Sigmoid colon (tissue), 6 donors: ENCODE measurements at regions not wholly inside any gene's neighbourhood (a gene's known extent, or its start where the extent isn't known, plus 50 kb on each side); places are given as distances from the start of the nearest gene placed in this dataset.
"Not testable (repeated sequence)": the region's sequence is repeated elsewhere in the genome, so short reads cannot be mapped to it uniquely, and the experiment has no call there.

Experiments used
- DNase-seq: peaks from one replicate; pipeline ENCODE4 v3.0.0-alpha.2; 2019
- H3K27ac ChIP-seq, 4 donors: fragments of 200-600 bp; sonication (generic); one replicate each; pipeline ENCODE4 v1.5.1; 2016 to 2019; ENCODE audit warnings: mild to moderate bottlenecking in 1 of 4
- H3K27me3 ChIP-seq, 3 donors: fragments of 200-600 bp; sonication (generic); one replicate each; pipeline ENCODE4 v1.5.1; 2019; ENCODE audit warnings: mild to moderate bottlenecking in 1 of 3
- H3K36me3 ChIP-seq, 4 donors: fragments of 200-600 bp; sonication (generic); one replicate each; pipeline ENCODE4 v1.5.1; 2016 to 2019
- H3K4me1 ChIP-seq, 4 donors: fragments of 200-600 bp; sonication (generic); one replicate each; pipeline ENCODE4 v1.5.1; 2017 to 2019
- H3K4me3 ChIP-seq, 4 donors: fragments of 200-600 bp; sonication (generic); one replicate each; pipeline ENCODE4 v1.5.1; 2017 to 2019; ENCODE audit warnings: mild to moderate bottlenecking in 2 of 4, moderate library complexity in 1 of 4
- H3K9me3 ChIP-seq, 4 donors: fragments of 200-600 bp in 3 of 4; sonication (generic) in 3 of 4; one replicate each; pipeline versions ENCODE4 v1.5.1 to v1.6.1; 2013 to 2019
- EP300 ChIP-seq, 4 donors: sonication (generic); formaldehyde crosslinking; IDR thresholded peaks; one replicate each; pipeline ENCODE4 v1.6.1; 2017; ENCODE audit warnings: antibody characterized with exemption in 4 of 4
- POLR2A ChIP-seq, 2 donors: fragments of 450-650 bp; IDR thresholded peaks; one replicate each; pipeline ENCODE4 v1.6.1; 2016; ENCODE audit warnings: antibody characterized with exemption in 2 of 2, mild to moderate bottlenecking in 2 of 2, moderate library complexity in 2 of 2
- POLR2AphosphoS5 ChIP-seq, 4 donors: sonication (generic); formaldehyde crosslinking; IDR thresholded peaks; one replicate each; pipeline ENCODE4 v1.6.1; 2017; ENCODE audit warnings: antibody characterized with exemption in 4 of 4
- WGBS, 2 donors: extraction: QIAGEN DNeasy Blood & Tissue Kit; methylation state at CpG; one replicate each; pipeline ENCODE4 v1.1.7; 2013; 5-methylcytosine and 5-hydroxymethylcytosine counted together
- intact Hi-C: fragments of 100-400 bp; cut with DNase I; formaldehyde crosslinking; loops from one replicate; pipeline ENCODE4 v1.15.1; 2023
- TF ChIP-seq, protein P1 (sequence below), 4 experiments: fragments of 450-650 bp in 3 of 4; fragments of 200-600 bp in 1 of 4; IDR thresholded peaks; one replicate each; pipeline ENCODE4 v1.5.1; 2016 to 2019; ENCODE audit warnings: antibody characterized with exemption in 4 of 4, mild to moderate bottlenecking in 3 of 4, moderate library complexity in 2 of 4
- donor health status: healthy with polysubstance abuse.
- donor health status: healthy.

- no peak overlapping the region for H3K27ac ChIP-seq
- H3K4me1 ChIP-seq, result no peaks in the 10 kb centered on the region
- H3K4me3 ChIP-seq, result no peak overlapping the region
- H3K9me3 ChIP-seq, result no peaks in the 10 kb centered on the region
- 82 to 84% methylated on average over 4 of the region's 4 CpGs for WGBS, 2 donors
- DNase-seq, result no peak
- intact Hi-C loops, result no loop called here
- H3K36me3 ChIP-seq, result no peaks in the 10 kb centered on the region
- no peak for TF ChIP-seq POLR2A (IDR thresholded peaks at IDR 0.05)
- no peak for TF ChIP-seq EP300 (IDR thresholded peaks at IDR 0.05)
- TF ChIP-seq, protein P1, sequence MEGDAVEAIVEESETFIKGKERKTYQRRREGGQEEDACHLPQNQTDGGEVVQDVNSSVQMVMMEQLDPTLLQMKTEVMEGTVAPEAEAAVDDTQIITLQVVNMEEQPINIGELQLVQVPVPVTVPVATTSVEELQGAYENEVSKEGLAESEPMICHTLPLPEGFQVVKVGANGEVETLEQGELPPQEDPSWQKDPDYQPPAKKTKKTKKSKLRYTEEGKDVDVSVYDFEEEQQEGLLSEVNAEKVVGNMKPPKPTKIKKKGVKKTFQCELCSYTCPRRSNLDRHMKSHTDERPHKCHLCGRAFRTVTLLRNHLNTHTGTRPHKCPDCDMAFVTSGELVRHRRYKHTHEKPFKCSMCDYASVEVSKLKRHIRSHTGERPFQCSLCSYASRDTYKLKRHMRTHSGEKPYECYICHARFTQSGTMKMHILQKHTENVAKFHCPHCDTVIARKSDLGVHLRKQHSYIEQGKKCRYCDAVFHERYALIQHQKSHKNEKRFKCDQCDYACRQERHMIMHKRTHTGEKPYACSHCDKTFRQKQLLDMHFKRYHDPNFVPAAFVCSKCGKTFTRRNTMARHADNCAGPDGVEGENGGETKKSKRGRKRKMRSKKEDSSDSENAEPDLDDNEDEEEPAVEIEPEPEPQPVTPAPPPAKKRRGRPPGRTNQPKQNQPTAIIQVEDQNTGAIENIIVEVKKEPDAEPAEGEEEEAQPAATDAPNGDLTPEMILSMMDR (IDR thresholded peaks at IDR 0.05), result no peak
- TF ChIP-seq POLR2AphosphoS5 (IDR thresholded peaks at IDR 0.05), result no peak
- H3K27me3 ChIP-seq, result no peaks in the 10 kb centered on the region
Observed at GRCh38 chr11:92607969-92608722, 361.3 kb upstream of the MTNR1B start.

DNA sequence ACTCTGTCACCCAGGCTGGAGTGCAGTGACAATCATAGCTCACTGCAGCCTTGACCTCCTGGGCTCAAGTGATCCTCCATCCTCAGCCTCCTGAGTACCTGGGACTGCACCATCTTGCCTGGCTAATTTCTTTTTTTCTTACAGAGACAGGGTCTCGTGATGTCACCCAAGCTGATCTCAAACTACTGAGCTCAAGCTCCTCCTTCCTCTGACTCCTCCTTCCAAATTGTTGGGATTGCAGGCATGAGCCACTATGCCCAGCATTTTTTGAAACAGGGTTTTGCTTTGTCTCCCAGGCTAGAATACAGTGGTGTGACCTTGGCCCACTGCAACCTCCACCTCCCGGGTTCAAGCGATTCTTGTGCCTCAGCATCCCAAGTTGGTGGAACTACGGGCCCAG, 358.3 kb upstream of the MTNR1B start:
- TF ChIP-seq POLR2A (IDR thresholded peaks at IDR 0.05) (no peak), EP300 (IDR thresholded peaks at IDR 0.05) (no peak), POLR2AphosphoS5 (IDR thresholded peaks at IDR 0.05) (no peak)
- TF ChIP-seq, protein P1 (IDR thresholded peaks at IDR 0.05), result no peak
- no peak overlapping the region for H3K27ac ChIP-seq
- WGBS, 2 donors, result 93 to 95% methylated on average over 4 of the region's 4 CpGs
- no peaks in the 10 kb centered on the region for H3K4me1 ChIP-seq
- H3K4me3 ChIP-seq, result no peak overlapping the region
- intact Hi-C loops, result no loop called here
- no peaks in the 10 kb centered on the region for H3K36me3 ChIP-seq
- DNase-seq, result no peak
- H3K27me3 ChIP-seq, result no peaks in the 10 kb centered on the region
- H3K9me3 ChIP-seq, result no peaks in the 10 kb centered on the region

DNA sequence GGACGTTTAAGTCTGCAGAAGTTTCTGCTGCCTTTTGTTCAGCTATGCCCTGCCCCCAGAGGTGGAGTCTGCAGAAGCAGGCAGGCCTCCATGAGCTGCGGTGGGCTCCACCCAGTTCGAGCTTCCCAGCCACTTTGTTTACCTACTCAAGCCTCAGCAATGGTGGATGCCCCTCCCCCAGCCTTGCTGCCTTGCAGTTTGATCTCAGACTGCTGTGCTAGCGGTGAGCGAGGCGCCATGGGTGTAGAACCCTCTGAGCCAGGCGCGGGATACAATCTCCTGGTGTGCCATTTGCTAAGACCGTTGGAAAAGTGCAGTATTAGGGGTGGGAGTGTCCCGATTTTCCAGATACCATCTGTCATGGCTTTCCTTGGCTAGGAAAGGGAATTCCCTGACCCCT, 351.4 kb upstream of the MTNR1B start:
- H3K4me3 ChIP-seq, H3K36me3 ChIP-seq, H3K9me3 ChIP-seq, DNase-seq, intact Hi-C loops, H3K27me3 ChIP-seq, H3K27ac ChIP-seq, H3K4me1 ChIP-seq: not testable (repeated sequence)
- 84 to 93% methylated on average over 10 of the region's 10 CpGs for WGBS, 2 donors

- no peak for DNase-seq
- intact Hi-C loops, result no loop called here
- no peaks in the 10 kb centered on the region for H3K4me1 ChIP-seq
- no peak overlapping the region for H3K4me3 ChIP-seq
- H3K27me3 ChIP-seq, result no peaks in the 10 kb centered on the region
- no peaks in the 10 kb centered on the region for H3K9me3 ChIP-seq
- WGBS, 2 donors, result 81 to 86% methylated on average over 1 of the region's 1 CpG
- TF ChIP-seq EP300 (IDR thresholded peaks at IDR 0.05) (no peak), POLR2A (IDR thresholded peaks at IDR 0.05) (no peak), POLR2AphosphoS5 (IDR thresholded peaks at IDR 0.05) (no peak)
- TF ChIP-seq, protein P1 (IDR thresholded peaks at IDR 0.05), result no peak
- no peaks in the 10 kb centered on the region for H3K36me3 ChIP-seq
- H3K27ac ChIP-seq, result no peak overlapping the region
Observed at GRCh38 chr11:92623055-92623454, 346.4 kb upstream of the MTNR1B start.

DNA sequence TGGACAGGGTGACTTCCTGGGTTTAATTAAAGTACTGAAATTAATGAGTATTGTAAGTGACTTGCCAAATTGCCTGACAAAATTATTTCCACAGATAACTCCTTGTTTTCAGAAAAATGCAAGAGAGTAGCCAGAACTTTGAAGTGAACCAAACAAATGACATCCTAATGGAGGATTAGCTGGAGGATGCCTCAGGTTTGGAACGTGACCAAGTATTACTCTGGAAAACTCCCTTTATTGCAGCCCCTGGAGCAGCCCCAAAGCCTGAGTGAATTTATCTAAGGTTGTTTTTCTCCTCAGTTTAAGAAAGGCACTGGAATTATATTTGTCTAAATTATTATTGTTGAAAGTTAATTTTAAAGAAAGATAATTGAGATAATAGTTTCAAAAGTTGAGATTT, 343.6 kb upstream of the MTNR1B start:
- no peaks in the 10 kb centered on the region for H3K27me3 ChIP-seq
- DNase-seq, result no peak
- H3K36me3 ChIP-seq, result no peaks in the 10 kb centered on the region
- no peak for TF ChIP-seq POLR2A (IDR thresholded peaks at IDR 0.05)
- TF ChIP-seq EP300 (IDR thresholded peaks at IDR 0.05), result no peak
- TF ChIP-seq, protein P1 (IDR thresholded peaks at IDR 0.05), result no peak
- TF ChIP-seq POLR2AphosphoS5 (IDR thresholded peaks at IDR 0.05), result no peak
- no peaks in the 10 kb centered on the region for H3K9me3 ChIP-seq
- no peak overlapping the region for H3K4me3 ChIP-seq
- WGBS, 2 donors, result 75 to 79% methylated on average over 1 of the region's 1 CpG
- H3K4me1 ChIP-seq, result no peaks in the 10 kb centered on the region
- no peak overlapping the region for H3K27ac ChIP-seq
- intact Hi-C loops, result no loop called here
